ENCODE measurements at regions not wholly inside any gene's neighbourhood (a gene's known extent, or its start where the extent isn't known, plus 50 kb on each side); places are given as distances from the start of the nearest gene placed in this dataset.

GRCh38 chr4:154140869-154141268, 350.7 kb downstream of the DCHS2 start:
- H3K4me3 ChIP-seq (ENCODE audit: low read depth, low read length) = no peak overlapping the region
- no peak for TF ChIP-seq CTCF (conservative IDR thresholded peaks at IDR 0.05; ENCODE audit: low read depth, low read length)
- no peak for DNase-seq (ENCODE audit: low read depth)

- DNase-seq (ENCODE audit: low read depth) = no peak
- no peak overlapping the region for H3K4me3 ChIP-seq (ENCODE audit: low read depth, low read length)
- no peak for TF ChIP-seq CTCF (conservative IDR thresholded peaks at IDR 0.05; ENCODE audit: low read depth, low read length)
These were observed 348.5 kb upstream of the SFRP2 start for GRCh38 chr4:154137320-154137905.

- DNase-seq (ENCODE audit: low read depth) = no peak
- TF ChIP-seq CTCF (conservative IDR thresholded peaks at IDR 0.05; ENCODE audit: low read depth, low read length) = no peak
- H3K4me3 ChIP-seq (ENCODE audit: low read depth, low read length) = no peak overlapping the region
These were observed 346.7 kb upstream of the SFRP2 start for GRCh38 chr4:154135576-154135975.

GRCh38 chr4:154132406-154132805, 343.5 kb upstream of the SFRP2 start:
- peak; percentile 16 for DNase-seq (ENCODE audit: low read depth)
- TF ChIP-seq CTCF (conservative IDR thresholded peaks at IDR 0.05; ENCODE audit: low read depth, low read length) = no peak
- H3K4me3 ChIP-seq (ENCODE audit: low read depth, low read length) = no peak overlapping the region

- no peak overlapping the region for H3K4me3 ChIP-seq (ENCODE audit: low read depth, low read length)
- no peak for TF ChIP-seq CTCF (conservative IDR thresholded peaks at IDR 0.05; ENCODE audit: low read depth, low read length)
- DNase-seq (ENCODE audit: low read depth) = peak; percentile 13
These were observed 337.4 kb upstream of the SFRP2 start for GRCh38 chr4:154126276-154126675.

GRCh38 chr4:154125340-154125739, 336.5 kb upstream of the SFRP2 start:
- TF ChIP-seq CTCF (conservative IDR thresholded peaks at IDR 0.05; ENCODE audit: low read depth, low read length) = no peak
- H3K4me3 ChIP-seq (ENCODE audit: low read depth, low read length) = no peak overlapping the region
- no peak for DNase-seq (ENCODE audit: low read depth)

GRCh38 chr4:154124539-154125255, 335.8 kb upstream of the SFRP2 start:
- TF ChIP-seq CTCF (conservative IDR thresholded peaks at IDR 0.05; ENCODE audit: low read depth, low read length) = no peak
- peak; percentile 76 for DNase-seq (ENCODE audit: low read depth)
- no peak overlapping the region for H3K4me3 ChIP-seq (ENCODE audit: low read depth, low read length)

All from choroid plexus epithelial cell (primary cell).